HPDE6-E6E7 (cell line): ENCODE measurements at regions not wholly inside any gene's neighbourhood (a gene's known extent, or its start where the extent isn't known, plus 50 kb on each side); places are given as distances from the start of the nearest gene placed in this dataset.
A peak's percentile ranks its signal among the peaks of the same experiment; 100 is the strongest.

Experiments used
- DNase-seq: peaks from one replicate; pipeline ENCODE4 v3.0.0; 2011; ENCODE audit warnings: missing footprints; ENCODE audit errors: extremely low spot score

- no peak for DNase-seq
Measured at GRCh38 chr13:58773280-58773859, 1141.8 kb downstream of the PCDH17 start.

- no peak for DNase-seq
Measured at GRCh38 chr13:58782736-58783135, 1151.2 kb downstream of the PCDH17 start.

- DNase-seq, result no peak
Measured at GRCh38 chr13:58792854-58793253, 1161.3 kb downstream of the PCDH17 start.

- DNase-seq, result no peak
Measured at GRCh38 chr13:58795715-58796114, 1164.2 kb downstream of the PCDH17 start.

GRCh38 chr13:58804832-58805231, 1173.3 kb downstream of the PCDH17 start:
- no peak for DNase-seq

GRCh38 chr13:58806401-58806800, 1174.9 kb downstream of the PCDH17 start:
- DNase-seq, result no peak

- DNase-seq, result no peak
Measured at GRCh38 chr13:58823701-58824100, 1192.2 kb downstream of the PCDH17 start.

- DNase-seq, result no peak
Measured at GRCh38 chr13:58827904-58828303, 1196.4 kb downstream of the PCDH17 start.

GRCh38 chr13:58830841-58831240, 1199.3 kb downstream of the PCDH17 start:
- DNase-seq, result no peak

- DNase-seq, result no peak
Measured at GRCh38 chr13:58838615-58839014, 1207.1 kb downstream of the PCDH17 start.

GRCh38 chr13:58843071-58843470, 1211.5 kb downstream of the PCDH17 start:
- DNase-seq, result no peak

- no peak for DNase-seq
Measured at GRCh38 chr13:58843567-58843966, 1212.0 kb downstream of the PCDH17 start.

- DNase-seq, result no peak
Measured at GRCh38 chr13:58850161-58850560, 1218.6 kb downstream of the PCDH17 start.

GRCh38 chr13:58852076-58852475, 1220.5 kb downstream of the PCDH17 start:
- DNase-seq, result peak; percentile 2

GRCh38 chr13:58855283-58855682, 1223.7 kb downstream of the PCDH17 start:
- no peak for DNase-seq

GRCh38 chr13:58858870-58859371, 1227.4 kb downstream of the PCDH17 start:
- DNase-seq, result no peak

GRCh38 chr13:58865286-58865685, 1233.7 kb downstream of the PCDH17 start:
- no peak for DNase-seq

GRCh38 chr13:58869566-58869965, 1238.0 kb downstream of the PCDH17 start:
- no peak for DNase-seq

- DNase-seq, result no peak
Measured at GRCh38 chr13:58876473-58876872, 1244.9 kb downstream of the PCDH17 start.

- no peak for DNase-seq
Measured at GRCh38 chr13:58879114-58879513, 1247.6 kb downstream of the PCDH17 start.

GRCh38 chr13:58882516-58882915, 1251.0 kb downstream of the PCDH17 start:
- no peak for DNase-seq

- no peak for DNase-seq
Measured at GRCh38 chr13:58883405-58883804, 1251.9 kb downstream of the PCDH17 start.

- DNase-seq, result no peak
Measured at GRCh38 chr13:58884353-58885209, 1253.0 kb downstream of the PCDH17 start.
